ENCODE measurements at regions not wholly inside any gene's neighbourhood (a gene's known extent, or its start where the extent isn't known, plus 50 kb on each side); places are given as distances from the start of the nearest gene placed in this dataset.

- H3K4me3 ChIP-seq (replicated peaks; ENCODE audit: insufficient read depth, low read length), result no peak overlapping the region
Measured at GRCh38 chr4:18213576-18214198, 192.1 kb upstream of the LCORL start.

GRCh38 chr4:18209448-18209847, 187.9 kb upstream of the LCORL start:
- TF ChIP-seq SPI1 (IDR thresholded peaks at IDR 0.05; ENCODE audit: borderline replicate concordance, low read depth), result no peak; the same call in 1 of the 2 replicates
- no peak for TF ChIP-seq POLR2AphosphoS5 (IDR thresholded peaks at IDR 0.05; ENCODE audit: low read depth)
- no peak for TF ChIP-seq CTCF (IDR thresholded peaks at IDR 0.05; ENCODE audit: insufficient read depth, low read length)
- TF ChIP-seq GABPA (IDR thresholded peaks at IDR 0.05; ENCODE audit: low read depth), result no peak
- TF ChIP-seq REST (IDR thresholded peaks at IDR 0.05; ENCODE audit: insufficient replicate concordance, low read depth), result no peak
- no peak for DNase-seq (ENCODE audit: low read depth in 1 of 2, low spot score in 1 of 2)
- Histone ChIP-seq H3K27ac (replicated peaks) (no peak overlapping the region), H3K4me3 (replicated peaks; ENCODE audit: insufficient read depth, low read length) (no peak overlapping the region), H3K27me3 (ENCODE audit: insufficient read depth, poor library complexity, severe bottlenecking) (no peaks in the 10 kb centered on the region)

More at GRCh38 chr4:18213576-18214198, 192.1 kb upstream of the LCORL start:
- Histone ChIP-seq H3K27ac (replicated peaks) (no peak overlapping the region), H3K27me3 (ENCODE audit: insufficient read depth, poor library complexity, severe bottlenecking) (no peaks in the 10 kb centered on the region)
- TF ChIP-seq CTCF (IDR thresholded peaks at IDR 0.05; ENCODE audit: insufficient read depth, low read length) (no peak), REST (IDR thresholded peaks at IDR 0.05; ENCODE audit: insufficient replicate concordance, low read depth) (no peak), POLR2AphosphoS5 (IDR thresholded peaks at IDR 0.05; ENCODE audit: low read depth) (no peak), SPI1 (IDR thresholded peaks at IDR 0.05; ENCODE audit: borderline replicate concordance, low read depth) (no peak), GABPA (IDR thresholded peaks at IDR 0.05; ENCODE audit: low read depth) (no peak)
- DNase-seq (ENCODE audit: low read depth in 1 of 2, low spot score in 1 of 2), result no peak

GRCh38 chr4:18203966-18204365, 182.4 kb upstream of the LCORL start:
- DNase-seq (ENCODE audit: low read depth in 1 of 2, low spot score in 1 of 2), result no peak
- H3K27ac ChIP-seq (replicated peaks), result no peak overlapping the region
- TF ChIP-seq POLR2AphosphoS5 (IDR thresholded peaks at IDR 0.05; ENCODE audit: low read depth) (no peak), REST (IDR thresholded peaks at IDR 0.05; ENCODE audit: insufficient replicate concordance, low read depth) (no peak), GABPA (IDR thresholded peaks at IDR 0.05; ENCODE audit: low read depth) (no peak), SPI1 (IDR thresholded peaks at IDR 0.05; ENCODE audit: borderline replicate concordance, low read depth) (no peak), CTCF (IDR thresholded peaks at IDR 0.05; ENCODE audit: insufficient read depth, low read length) (no peak)

More at GRCh38 chr4:18203966-18204365, 182.4 kb upstream of the LCORL start:
- Histone ChIP-seq H3K4me3 (replicated peaks; ENCODE audit: insufficient read depth, low read length) (no peak overlapping the region), H3K27me3 (ENCODE audit: insufficient read depth, poor library complexity, severe bottlenecking) (no peaks in the 10 kb centered on the region)

Measured in HL-60 (cell line).